H1 (cell line): ENCODE measurements at regions not wholly inside any gene's neighbourhood (a gene's known extent, or its start where the extent isn't known, plus 50 kb on each side); places are given as distances from the start of the nearest gene placed in this dataset.

Experiments
- CREB1 ChIP-seq: IDR thresholded peaks from 2 replicates; pipeline ENCODE4 v1.6.1; 2012; ENCODE audit warnings: inconsistent platforms
- EGR1 ChIP-seq: IDR thresholded peaks from 2 replicates; pipeline ENCODE4 v1.6.1; 2011; ENCODE audit warnings: low read depth, low read length, borderline replicate concordance
- HDAC2 ChIP-seq, 2 experiments: fragments of 300-600 bp in 1 of 2; sonication (generic) in 1 of 2; IDR thresholded peaks; 2 replicates each; pipeline ENCODE4 v1.6.1; 2011 to 2012; ENCODE audit warnings: low read depth in 2 of 2, low read length in 2 of 2, mild to moderate bottlenecking in 2 of 2, moderate library complexity in 2 of 2, borderline replicate concordance in 1 of 2, inconsistent platforms in 1 of 2
- KDM1A ChIP-seq: fragments of 200-600, 300-600 bp; sonication (generic); IDR thresholded peaks from 2 replicates; pipeline ENCODE4 v1.7.1; 2016; ENCODE audit warnings: mild to moderate bottlenecking, low read length, borderline replicate concordance
- KDM5A ChIP-seq: fragments of 200-600 bp; IDR thresholded peaks from 2 replicates; pipeline ENCODE4 v1.7.1; 2012; ENCODE audit warnings: mild to moderate bottlenecking, low read length, inconsistent platforms, mixed read lengths
- POLR2A ChIP-seq, 2 experiments: IDR thresholded peaks; 1 replicate in 1 of 2; 2 replicates in 1 of 2; pipeline ENCODE4 v1.6.1; 2011; ENCODE audit warnings: low read depth in 2 of 2, low read length in 2 of 2, mild to moderate bottlenecking in 2 of 2; ENCODE audit errors: control extremely low read depth in 1 of 2
- TBP ChIP-seq: IDR thresholded peaks from 2 replicates; pipeline ENCODE4 v1.6.1; 2011; ENCODE audit warnings: low read depth, low read length, improper control_type of control experiment
- YY1 ChIP-seq: IDR thresholded peaks from 2 replicates; pipeline ENCODE4 v1.6.1; 2011; ENCODE audit warnings: low read depth, mild to moderate bottlenecking, low read length
- TF ChIP-seq, protein P1 (sequence below): IDR thresholded peaks from 2 replicates; pipeline ENCODE4 v1.6.1; 2012; ENCODE audit warnings: inconsistent platforms
- TF ChIP-seq, protein P2 (sequence below): IDR thresholded peaks from 2 replicates; pipeline ENCODE4 v1.6.1; 2011; ENCODE audit warnings: low read depth, mild to moderate bottlenecking, low read length; ENCODE audit not compliant: insufficient read depth
- TF ChIP-seq, protein P3 (sequence below), 3 experiments: IDR thresholded peaks; 1 replicate in 2 of 3; 2 replicates in 1 of 3; pipeline versions ENCODE4 v1.5.1 to v1.6.1; 2011; ENCODE audit warnings: low read length in 3 of 3, mild to moderate bottlenecking in 3 of 3, inconsistent platforms in 2 of 3, low read depth in 1 of 3, moderate library complexity in 1 of 3; ENCODE audit not compliant: insufficient read depth in 1 of 3; ENCODE audit errors: control extremely low read depth in 1 of 3

DNA sequence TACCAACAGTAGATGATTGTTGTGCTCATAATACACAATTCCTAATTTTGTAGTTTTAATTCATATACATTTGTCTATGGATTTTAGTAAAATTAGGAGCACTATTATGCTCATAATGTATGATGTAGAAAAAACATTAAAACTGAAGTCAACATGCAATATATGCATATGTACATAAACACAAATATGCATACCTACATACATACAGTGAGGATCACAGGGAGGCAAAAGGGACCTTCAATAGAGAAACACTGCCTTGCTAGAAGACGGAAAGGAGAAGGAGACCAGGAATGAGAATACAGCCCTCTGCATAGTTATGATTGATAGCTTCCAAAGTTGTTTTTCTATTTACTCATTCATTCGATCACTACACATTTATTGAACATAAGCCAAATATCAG is 606.5 kb downstream of the LMO4 start:
- TF ChIP-seq HDAC2 (IDR thresholded peaks at IDR 0.05; ENCODE audit: borderline replicate concordance in 1 of 2, low read depth in 2 of 2, low read length in 2 of 2) = no peak
- TF ChIP-seq POLR2A (IDR thresholded peaks at IDR 0.05; ENCODE audit: control extremely low read depth in 1 of 2, low read depth in 2 of 2, low read length in 2 of 2) = no peak
- TF ChIP-seq KDM5A = no peak
- TF ChIP-seq, protein P1, sequence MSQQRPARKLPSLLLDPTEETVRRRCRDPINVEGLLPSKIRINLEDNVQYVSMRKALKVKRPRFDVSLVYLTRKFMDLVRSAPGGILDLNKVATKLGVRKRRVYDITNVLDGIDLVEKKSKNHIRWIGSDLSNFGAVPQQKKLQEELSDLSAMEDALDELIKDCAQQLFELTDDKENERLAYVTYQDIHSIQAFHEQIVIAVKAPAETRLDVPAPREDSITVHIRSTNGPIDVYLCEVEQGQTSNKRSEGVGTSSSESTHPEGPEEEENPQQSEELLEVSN = no peak
- TF ChIP-seq CREB1 = no peak
- TF ChIP-seq, protein P2, sequence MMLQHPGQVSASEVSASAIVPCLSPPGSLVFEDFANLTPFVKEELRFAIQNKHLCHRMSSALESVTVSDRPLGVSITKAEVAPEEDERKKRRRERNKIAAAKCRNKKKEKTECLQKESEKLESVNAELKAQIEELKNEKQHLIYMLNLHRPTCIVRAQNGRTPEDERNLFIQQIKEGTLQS = no peak
- TF ChIP-seq KDM1A = no peak
- no peak for TF ChIP-seq YY1
- no peak for TF ChIP-seq TBP
- TF ChIP-seq, protein P3, sequence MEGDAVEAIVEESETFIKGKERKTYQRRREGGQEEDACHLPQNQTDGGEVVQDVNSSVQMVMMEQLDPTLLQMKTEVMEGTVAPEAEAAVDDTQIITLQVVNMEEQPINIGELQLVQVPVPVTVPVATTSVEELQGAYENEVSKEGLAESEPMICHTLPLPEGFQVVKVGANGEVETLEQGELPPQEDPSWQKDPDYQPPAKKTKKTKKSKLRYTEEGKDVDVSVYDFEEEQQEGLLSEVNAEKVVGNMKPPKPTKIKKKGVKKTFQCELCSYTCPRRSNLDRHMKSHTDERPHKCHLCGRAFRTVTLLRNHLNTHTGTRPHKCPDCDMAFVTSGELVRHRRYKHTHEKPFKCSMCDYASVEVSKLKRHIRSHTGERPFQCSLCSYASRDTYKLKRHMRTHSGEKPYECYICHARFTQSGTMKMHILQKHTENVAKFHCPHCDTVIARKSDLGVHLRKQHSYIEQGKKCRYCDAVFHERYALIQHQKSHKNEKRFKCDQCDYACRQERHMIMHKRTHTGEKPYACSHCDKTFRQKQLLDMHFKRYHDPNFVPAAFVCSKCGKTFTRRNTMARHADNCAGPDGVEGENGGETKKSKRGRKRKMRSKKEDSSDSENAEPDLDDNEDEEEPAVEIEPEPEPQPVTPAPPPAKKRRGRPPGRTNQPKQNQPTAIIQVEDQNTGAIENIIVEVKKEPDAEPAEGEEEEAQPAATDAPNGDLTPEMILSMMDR (IDR thresholded peaks at IDR 0.05; ENCODE audit: control extremely low read depth in 1 of 3, insufficient read depth in 1 of 3, low read depth in 1 of 3, low read length in 3 of 3) = no peak
- no peak for TF ChIP-seq EGR1
